Anterior cingulate cortex (tissue), 58 donors: ENCODE measurements at regions not wholly inside any gene's neighbourhood (a gene's known extent, or its start where the extent isn't known, plus 50 kb on each side); places are given as distances from the start of the nearest gene placed in this dataset.
"Not testable (repeated sequence)": the region's sequence is repeated elsewhere in the genome, so short reads cannot be mapped to it uniquely, and the experiment has no call there.

Experiments
- DNase-seq, 58 donors: peaks; one replicate each; lab custom pipeline; 2025; lab: John Stamatoyannopoulos, UW

GRCh38 chr16:29251571-29252011 is 154.9 kb downstream of the NPIPB11 start:
- DNase-seq, result not testable (repeated sequence)

GRCh38 chr16:29250923-29251434 is 155.5 kb downstream of the NPIPB11 start:
- not testable (repeated sequence) for DNase-seq

GRCh38 chr16:29250469-29250868 is 156.0 kb downstream of the NPIPB11 start:
- not testable (repeated sequence) for DNase-seq

GRCh38 chr16:29248940-29249318 is 157.6 kb downstream of the NPIPB11 start:
- not testable (repeated sequence) for DNase-seq

GRCh38 chr16:29248306-29248939 is 158.1 kb downstream of the NPIPB11 start:
- not testable (repeated sequence) for DNase-seq

GRCh38 chr16:29246091-29246490 is 160.4 kb downstream of the NPIPB11 start:
- DNase-seq, result not testable (repeated sequence)

- no peak for DNase-seq
Measured at GRCh38 chr16:29237971-29238370, 168.5 kb downstream of the NPIPB11 start.

- not testable (repeated sequence) for DNase-seq
Measured at GRCh38 chr16:29237495-29237894, 169.0 kb downstream of the NPIPB11 start.

- DNase-seq, result not testable (repeated sequence)
Measured at GRCh38 chr16:29237023-29237422, 169.5 kb downstream of the NPIPB11 start.

- DNase-seq, result not testable (repeated sequence)
Measured at GRCh38 chr16:29235836-29236370, 170.6 kb downstream of the NPIPB11 start.

- not testable (repeated sequence) for DNase-seq
Measured at GRCh38 chr16:29234536-29235275, 171.8 kb downstream of the NPIPB11 start.

- DNase-seq, result not testable (repeated sequence)
Measured at GRCh38 chr16:29233705-29234404, 172.7 kb downstream of the NPIPB11 start.

- DNase-seq, result no peak
Measured at GRCh38 chr16:29232811-29233704, 173.5 kb downstream of the NPIPB11 start.

- not testable (repeated sequence) for DNase-seq
Measured at GRCh38 chr16:29232160-29232705, 174.3 kb downstream of the NPIPB11 start.

- DNase-seq, result no peak
Measured at GRCh38 chr16:29231244-29231643, 175.3 kb downstream of the NPIPB11 start.

GRCh38 chr16:29230671-29231096 is 175.8 kb downstream of the NPIPB11 start:
- no peak for DNase-seq

- DNase-seq, result not testable (repeated sequence)
Measured at GRCh38 chr16:29230006-29230668, 176.4 kb downstream of the NPIPB11 start.

- DNase-seq, result not testable (repeated sequence)
Measured at GRCh38 chr16:29229616-29230005, 176.9 kb downstream of the NPIPB11 start.
